NCI-H748 (cell line): ENCODE measurements at regions not wholly inside any gene's neighbourhood (a gene's known extent, or its start where the extent isn't known, plus 50 kb on each side); places are given as distances from the start of the nearest gene placed in this dataset.

ENCODE experiments used
- DNase-seq: peaks from one replicate; lab custom pipeline; 2025; ENCODE audit not compliant: unreplicated experiment; lab: John Stamatoyannopoulos, UW

GRCh38 chr11:97107604-97108003 is 717.8 kb downstream of the JRKL start:
- no peak for DNase-seq

- DNase-seq, result no peak
These were observed 719.3 kb downstream of the JRKL start for GRCh38 chr11:97109078-97109477.

- no peak for DNase-seq
These were observed 720.6 kb downstream of the JRKL start for GRCh38 chr11:97110376-97110775.

- no peak for DNase-seq
These were observed 721.7 kb downstream of the JRKL start for GRCh38 chr11:97111559-97111958.

GRCh38 chr11:97118614-97119200 is 728.9 kb downstream of the JRKL start:
- DNase-seq, result no peak

- DNase-seq, result no peak
These were observed 733.4 kb downstream of the JRKL start for GRCh38 chr11:97123237-97123636.

GRCh38 chr11:97136067-97136466 is 746.3 kb downstream of the JRKL start:
- no peak for DNase-seq

- DNase-seq, result peak; percentile 16
These were observed 751.2 kb downstream of the JRKL start for GRCh38 chr11:97140885-97141494.

GRCh38 chr11:97143463-97143862 is 753.6 kb downstream of the JRKL start:
- no peak for DNase-seq

- DNase-seq, result no peak
These were observed 759.9 kb downstream of the JRKL start for GRCh38 chr11:97149741-97150140.

GRCh38 chr11:97157221-97157740 is 767.5 kb downstream of the JRKL start:
- no peak for DNase-seq

GRCh38 chr11:97158243-97158642 is 768.4 kb downstream of the JRKL start:
- no peak for DNase-seq

GRCh38 chr11:97163631-97164191 is 773.9 kb downstream of the JRKL start:
- DNase-seq, result no peak

- no peak for DNase-seq
These were observed 812.2 kb downstream of the JRKL start for GRCh38 chr11:97201743-97202612.

GRCh38 chr11:97202613-97203292 is 812.9 kb downstream of the JRKL start:
- DNase-seq, result peak; percentile 2

GRCh38 chr11:97218011-97218410 is 828.2 kb downstream of the JRKL start:
- no peak for DNase-seq

GRCh38 chr11:97223647-97224046 is 833.8 kb downstream of the JRKL start:
- DNase-seq, result no peak

- DNase-seq, result no peak
These were observed 834.6 kb downstream of the JRKL start for GRCh38 chr11:97224396-97224795.

GRCh38 chr11:97225794-97226193 is 836.0 kb downstream of the JRKL start:
- DNase-seq, result no peak

GRCh38 chr11:97229936-97230335 is 840.1 kb downstream of the JRKL start:
- peak; percentile 66 for DNase-seq

- DNase-seq, result no peak
These were observed 841.4 kb downstream of the JRKL start for GRCh38 chr11:97231231-97231630.
